NCI-H748 (cell line): ENCODE measurements at regions not wholly inside any gene's neighbourhood (a gene's known extent, or its start where the extent isn't known, plus 50 kb on each side); places are given as distances from the start of the nearest gene placed in this dataset.

Source experiments
- DNase-seq: peaks from one replicate; lab custom pipeline; 2025; ENCODE audit not compliant: unreplicated experiment; lab: John Stamatoyannopoulos, UW

- peak; percentile 56 for DNase-seq
Observed at GRCh38 chr1:208628022-208628914, 384.1 kb upstream of the PLXNA2 start.

GRCh38 chr1:208631092-208631491 is 386.9 kb upstream of the PLXNA2 start:
- no peak for DNase-seq

- no peak for DNase-seq
Observed at GRCh38 chr1:208631506-208631905, 387.3 kb upstream of the PLXNA2 start.

DNA sequence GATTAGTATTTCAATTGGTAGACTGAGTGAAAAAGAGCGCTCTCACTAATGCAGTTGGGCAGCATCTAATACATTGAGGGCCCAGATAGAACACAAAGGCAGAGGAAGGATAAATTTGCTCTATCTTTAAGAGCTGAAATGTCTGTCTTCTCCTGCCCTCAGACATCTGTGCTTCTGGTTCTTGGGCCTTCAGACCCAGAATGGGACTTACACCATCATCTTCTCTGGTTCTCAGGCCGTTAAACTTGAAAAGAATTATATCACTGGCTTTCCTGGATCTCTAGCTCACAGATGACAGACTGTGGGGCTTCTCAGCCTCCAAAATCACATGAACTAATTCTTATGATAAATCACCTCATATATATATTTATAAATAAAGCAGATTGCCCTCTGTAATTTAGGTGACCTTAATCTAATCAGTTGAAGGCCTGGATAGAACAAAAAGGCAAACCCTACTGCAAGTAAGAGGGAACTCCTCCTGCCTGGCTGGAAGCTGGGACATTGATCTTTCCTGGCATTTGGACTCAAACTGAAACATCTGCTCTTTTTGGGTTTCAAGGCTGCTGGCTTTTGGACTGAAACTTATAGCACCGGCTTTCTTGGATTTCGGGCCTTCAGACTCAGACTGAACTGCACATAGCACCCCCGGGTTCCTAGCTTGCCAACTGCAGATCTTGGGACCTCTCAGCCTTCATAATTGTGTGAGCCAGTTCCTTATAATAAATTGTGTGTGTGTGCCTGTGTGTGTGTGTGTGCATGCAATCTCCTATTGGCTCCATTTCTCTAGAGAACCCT is 390.4 kb upstream of the PLXNA2 start:
- no peak for DNase-seq

- DNase-seq, result no peak
Observed at GRCh38 chr1:208637181-208637580, 393.0 kb upstream of the PLXNA2 start.

GRCh38 chr1:208639382-208639781 is 395.2 kb upstream of the PLXNA2 start:
- DNase-seq, result no peak

DNA sequence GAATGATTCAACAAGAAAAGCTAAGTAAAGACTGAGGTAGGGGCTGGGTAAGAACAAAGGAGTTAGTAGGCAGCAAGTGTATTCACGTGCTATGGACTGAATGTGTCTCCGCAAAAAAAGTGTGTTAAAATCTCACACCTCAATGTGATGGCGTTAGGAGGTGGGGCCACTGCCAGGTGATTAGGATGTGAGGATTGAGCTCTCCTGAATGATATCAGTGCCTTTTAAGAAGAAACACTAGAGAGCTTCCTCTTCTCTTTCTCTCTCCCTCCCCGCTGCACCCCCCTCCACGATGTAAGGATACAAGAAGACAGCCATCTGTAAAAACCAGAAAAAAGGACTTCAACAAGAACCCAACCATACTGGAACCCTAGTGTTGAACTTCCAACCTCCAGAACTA is 396.1 kb upstream of the PLXNA2 start:
- no peak for DNase-seq

DNA sequence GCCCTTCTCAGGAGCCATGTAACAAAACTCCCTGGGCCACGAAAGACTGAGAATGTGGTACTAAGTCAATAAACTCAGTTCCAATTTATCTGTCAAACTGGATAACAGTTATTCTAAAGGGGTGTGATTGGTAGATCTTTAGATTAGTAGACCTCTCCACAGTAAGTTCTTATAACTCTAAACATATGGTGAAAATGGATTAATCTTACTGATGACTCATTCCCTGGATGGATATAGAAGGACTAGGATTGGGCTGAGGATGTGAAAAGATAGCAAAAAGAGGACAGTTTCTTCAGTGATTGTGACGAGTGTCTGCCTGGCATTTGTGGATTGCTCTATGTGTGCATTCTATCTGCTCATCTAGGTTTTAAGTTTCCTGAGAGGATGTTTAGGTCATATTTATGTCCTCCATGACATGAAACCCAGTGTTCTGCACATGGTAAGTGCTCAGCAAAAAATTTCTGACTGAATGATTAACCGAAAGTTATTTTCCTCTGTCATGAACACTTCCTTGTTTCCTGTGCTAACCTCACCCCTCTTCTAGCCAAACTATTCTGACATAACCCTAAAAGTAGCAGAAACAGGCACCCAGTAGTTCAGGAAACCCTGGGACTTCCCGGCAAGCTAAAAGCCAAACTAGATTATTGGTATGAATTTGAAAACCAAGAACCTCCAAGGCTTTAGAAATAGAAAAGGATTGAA is 397.5 kb upstream of the PLXNA2 start:
- DNase-seq, result no peak

DNA sequence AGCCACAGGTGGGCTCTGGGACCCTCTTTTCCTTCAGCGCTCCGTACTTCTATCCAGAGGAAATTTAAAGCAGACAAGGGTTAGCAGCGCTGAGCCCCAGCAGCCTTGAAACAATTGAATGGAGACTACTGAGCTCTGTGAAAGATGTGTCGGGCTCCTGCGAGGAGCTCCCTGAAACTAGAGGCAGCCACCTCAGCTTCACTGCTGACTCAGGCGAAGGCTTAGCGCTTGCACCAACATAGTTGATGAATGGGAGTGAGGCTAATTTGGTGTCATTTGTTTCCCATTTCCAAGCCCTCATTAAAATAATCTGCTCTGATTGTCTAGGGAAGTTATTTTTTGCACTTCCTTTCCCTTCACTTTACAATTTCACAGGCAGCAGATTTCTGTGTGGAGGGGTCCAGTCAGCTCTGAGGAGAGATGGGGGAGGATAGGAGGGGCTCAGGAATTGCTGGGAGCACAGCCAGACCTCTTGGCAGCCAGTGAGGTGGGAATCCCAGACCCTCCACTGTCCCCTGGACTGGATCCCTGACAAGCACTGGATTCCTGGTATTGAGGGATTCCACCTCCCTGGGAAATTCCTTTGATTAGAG is 398.9 kb upstream of the PLXNA2 start:
- DNase-seq, result no peak

- DNase-seq, result peak; percentile 83
Observed at GRCh38 chr1:208644401-208645160, 400.4 kb upstream of the PLXNA2 start.

DNA sequence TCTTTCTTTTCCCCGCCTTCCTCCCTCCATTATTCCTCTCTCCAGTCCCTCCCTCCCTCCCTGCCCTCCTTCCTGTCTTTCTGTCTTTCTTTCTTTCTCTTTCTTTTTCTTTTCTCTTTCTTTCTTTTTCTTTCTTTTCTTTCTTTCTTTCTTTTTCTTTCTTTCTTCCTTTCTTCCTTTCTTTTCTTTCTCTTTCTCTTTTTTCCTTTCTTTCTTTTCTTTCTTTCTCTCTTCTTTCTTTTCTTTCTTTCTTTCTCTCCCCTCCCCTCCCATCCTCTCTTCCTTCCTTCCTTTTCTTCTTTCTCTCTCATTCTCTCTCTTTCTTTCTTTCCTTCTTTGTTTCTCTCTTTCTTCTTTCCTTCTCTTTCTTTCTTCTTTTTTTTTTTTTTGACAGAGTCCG is 402.2 kb upstream of the PLXNA2 start:
- DNase-seq, result no peak

GRCh38 chr1:208648146-208648545 is 404.0 kb upstream of the PLXNA2 start:
- DNase-seq, result no peak

GRCh38 chr1:208652296-208653160 is 408.3 kb upstream of the PLXNA2 start:
- DNase-seq, result peak; percentile 85

DNA sequence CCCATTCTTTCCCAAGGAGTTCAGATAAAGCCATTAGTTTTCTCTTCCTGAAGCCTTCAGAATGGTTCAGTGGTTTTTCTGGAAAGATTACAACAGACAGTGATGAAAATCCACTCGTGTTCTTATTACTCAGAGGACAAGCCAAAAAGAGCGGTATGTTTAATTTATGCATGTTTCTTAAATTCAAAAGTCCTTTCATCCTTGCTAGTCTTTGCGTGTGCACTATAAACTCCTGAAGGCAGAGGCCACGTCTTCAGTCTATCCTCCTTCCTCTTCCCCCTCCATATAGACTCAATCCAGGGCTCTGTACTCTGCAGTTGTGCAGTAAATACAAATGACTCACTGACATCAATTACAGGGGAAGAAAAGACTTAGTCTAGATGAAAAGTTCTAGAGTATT is 409.2 kb upstream of the PLXNA2 start:
- no peak for DNase-seq

DNA sequence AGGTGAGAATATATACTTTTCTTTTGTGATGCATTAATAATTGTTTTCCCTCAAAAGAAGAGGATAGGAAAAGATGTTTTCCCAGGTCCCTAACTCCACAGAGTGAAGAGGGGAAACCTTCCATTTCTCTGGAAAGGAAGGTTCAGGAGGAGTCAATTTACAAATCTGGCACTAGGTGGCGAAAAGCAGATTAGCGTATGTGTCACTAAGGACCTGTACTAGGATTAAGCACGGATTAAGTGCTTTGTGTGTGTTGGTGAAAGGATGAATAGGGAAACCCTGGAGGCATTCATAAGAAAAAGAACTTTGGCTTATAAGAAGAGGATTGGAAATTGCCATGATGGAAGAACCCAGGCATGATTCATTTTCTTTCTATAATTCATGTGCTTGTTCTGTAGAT is 410.1 kb upstream of the PLXNA2 start:
- peak; percentile 49 for DNase-seq

GRCh38 chr1:208665936-208666335 is 421.8 kb upstream of the PLXNA2 start:
- no peak for DNase-seq

DNA sequence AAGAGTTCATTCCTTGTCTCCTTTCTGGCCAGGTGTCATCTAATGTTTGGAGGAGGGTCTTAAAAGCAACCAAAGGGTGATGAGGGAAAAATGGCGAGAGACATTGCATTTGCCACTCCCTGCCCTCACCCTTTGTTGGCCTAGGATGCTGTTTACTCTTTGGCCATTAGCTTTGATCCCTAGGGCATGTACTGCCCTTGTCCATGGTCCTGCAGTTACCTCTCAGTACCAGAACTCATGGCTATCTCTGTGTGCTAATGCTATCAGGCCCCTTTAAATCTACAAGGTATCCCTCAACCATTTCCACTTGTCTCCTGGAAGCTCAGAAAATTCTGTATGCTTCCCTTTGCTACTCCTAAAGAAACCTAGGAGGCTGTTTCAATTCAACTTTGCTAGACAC is 424.8 kb upstream of the PLXNA2 start:
- no peak for DNase-seq

DNA sequence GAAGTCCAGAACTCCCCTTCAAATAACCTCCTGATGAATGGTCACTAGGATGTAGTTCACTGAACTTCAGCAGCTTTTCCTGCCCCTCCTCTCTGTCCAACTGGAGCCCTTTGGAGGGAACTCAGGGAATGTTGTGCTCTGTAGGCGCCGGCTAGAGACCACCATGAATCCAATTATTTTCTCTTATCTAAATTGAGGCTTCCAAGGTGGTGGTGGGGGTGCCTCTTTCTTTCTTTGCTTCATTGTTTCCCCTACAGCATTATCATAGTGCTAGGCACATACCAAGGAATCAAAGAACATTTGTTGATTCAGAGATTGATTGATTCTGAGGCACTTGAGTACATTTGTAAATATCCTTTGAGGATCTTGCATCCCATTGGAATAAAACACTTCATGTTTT is 426.6 kb upstream of the PLXNA2 start:
- no peak for DNase-seq

DNA sequence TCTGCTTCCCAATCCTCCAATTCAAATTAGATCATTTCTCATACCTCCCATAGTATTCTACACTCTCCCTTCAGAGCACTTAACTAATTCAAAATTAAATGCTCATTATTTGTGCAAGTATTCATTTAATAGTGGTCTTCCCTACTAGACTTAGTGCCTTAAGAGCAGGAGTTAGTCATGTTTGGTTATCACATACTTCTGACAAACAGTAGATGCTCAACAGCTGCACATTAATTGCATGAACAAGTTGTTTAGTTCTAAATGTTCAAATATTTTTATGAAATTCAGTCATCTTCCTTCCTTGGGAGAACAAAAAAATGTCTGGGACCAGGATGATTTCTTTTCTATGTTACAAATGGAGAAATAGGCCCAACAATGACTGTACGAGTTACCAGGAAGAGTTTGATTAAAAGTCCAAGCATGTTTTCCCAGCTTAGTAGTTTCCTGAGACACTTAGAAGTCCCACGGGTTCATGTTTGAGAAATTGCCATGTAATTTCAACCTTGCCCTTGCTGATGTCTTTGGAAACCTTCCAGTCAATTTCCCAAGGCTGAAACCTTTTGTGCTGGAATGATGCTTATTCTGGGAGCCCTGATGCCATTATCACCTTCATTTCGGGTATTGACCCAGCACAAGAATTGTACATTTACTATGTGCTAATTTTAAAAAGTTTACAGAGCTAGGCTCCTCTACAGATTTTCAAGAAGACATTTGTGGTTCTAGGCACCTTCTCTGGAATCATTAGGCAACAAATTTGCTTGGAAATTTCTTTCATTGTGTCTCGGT is 437.9 kb upstream of the PLXNA2 start:
- DNase-seq, result no peak
